OCI-LY3 (cell line): ENCODE measurements at regions not wholly inside any gene's neighbourhood (a gene's known extent, or its start where the extent isn't known, plus 50 kb on each side); places are given as distances from the start of the nearest gene placed in this dataset.

ENCODE experiments used
- H2AFZ ChIP-seq: fragments of 200-600, 300-600 bp; shearing (Covaris generic); 2 replicates; pipeline ENCODE4 v1.6.0; 2014; ENCODE audit warnings: antibody characterized with exemption, low read depth, low read length
- H3K27ac ChIP-seq: fragments of 200-600, 300-600 bp; sonication (generic); 2 replicates; pipeline ENCODE4 v1.5.1; 2014; ENCODE audit warnings: mild to moderate bottlenecking, low read length, moderate library complexity, mixed read lengths
- H3K27me3 ChIP-seq: fragments of 200-600, 300-600 bp; sonication (generic); 2 replicates; pipeline ENCODE4 v1.6.1; 2014; ENCODE audit warnings: low read depth, low read length, mixed read lengths
- H3K36me3 ChIP-seq: fragments of 200-600, 300-600 bp; sonication (generic); replicated peaks from 2 replicates; pipeline ENCODE3; 2014; ENCODE audit warnings: low read depth, low read length, mixed read lengths
- H3K4me1 ChIP-seq: fragments of 300-600, 200-600 bp; sonication (generic); 2 replicates; pipeline ENCODE4 v1.6.1; 2014; ENCODE audit warnings: low read length, mixed read lengths
- H3K4me2 ChIP-seq: fragments of 200-600, 300-600 bp; sonication (generic); 2 replicates; pipeline ENCODE4 v1.6.1; 2014; ENCODE audit warnings: low read length, mixed read lengths
- H3K4me3 ChIP-seq: fragments of 300-600, 200-600 bp; sonication (generic); 2 replicates; pipeline ENCODE4 v1.5.1; 2014; ENCODE audit warnings: antibody characterized with exemption, mild to moderate bottlenecking, low read length, moderate library complexity
- H3K79me2 ChIP-seq: fragments of 300-600, 200-600 bp; shearing (Covaris generic); 2 replicates; pipeline ENCODE4 v1.6.1; 2014; ENCODE audit warnings: mild to moderate bottlenecking, low read length, mixed read lengths
- H3K9ac ChIP-seq: fragments of 300-600, 200-600 bp; shearing (Covaris generic); 2 replicates; pipeline ENCODE4 v1.6.0; 2014; ENCODE audit warnings: mild to moderate bottlenecking, low read length, moderate library complexity
- H3K9me3 ChIP-seq: fragments of 200-600, 300-600 bp; shearing (Covaris generic); 2 replicates; pipeline ENCODE4 v1.6.1; 2014; ENCODE audit warnings: low read length, mixed read lengths; ENCODE audit not compliant: insufficient read depth
- H4K20me1 ChIP-seq: fragments of 200-600, 300-600 bp; sonication (generic); 2 replicates; pipeline ENCODE4 v1.6.1; 2016; ENCODE audit warnings: low read length, mixed read lengths; ENCODE audit not compliant: insufficient read depth
- CTCF ChIP-seq: fragments of 200-600, 300-600 bp; sonication (generic); IDR thresholded peaks from 2 replicates; pipeline ENCODE4 v1.5.1; 2014; ENCODE audit warnings: antibody characterized with exemption, low read length, low read depth
- EZH2phosphoT487 ChIP-seq: fragments of 200-600 bp; shearing (Covaris generic); IDR thresholded peaks from 2 replicates; pipeline ENCODE4 v1.6.1; 2018; ENCODE audit warnings: antibody characterized with exemption, mixed run types, low read depth

- Histone ChIP-seq H4K20me1 (no peaks in the 10 kb centered on the region), H3K4me2 (no peak overlapping the region), H3K79me2 (no peaks in the 10 kb centered on the region), H2AFZ (no peak overlapping the region), H3K27me3 (no peaks in the 10 kb centered on the region), H3K27ac (no peak overlapping the region), H3K36me3 (no peaks in the 10 kb centered on the region), H3K9ac (no peak overlapping the region), H3K9me3 (no peaks in the 10 kb centered on the region), H3K4me1 (no peaks in the 10 kb centered on the region), H3K4me3 (no peak overlapping the region)
- TF ChIP-seq CTCF (no peak), EZH2phosphoT487 (no peak)
Measured at GRCh38 chr16:62597875-62598274, 561.6 kb upstream of the CDH8 start.

GRCh38 chr16:62596584-62596983, 560.3 kb upstream of the CDH8 start:
- Histone ChIP-seq H3K27ac (no peak overlapping the region), H3K4me1 (no peaks in the 10 kb centered on the region), H3K4me2 (no peak overlapping the region), H3K9ac (no peak overlapping the region), H3K9me3 (no peaks in the 10 kb centered on the region), H2AFZ (no peak overlapping the region), H4K20me1 (no peaks in the 10 kb centered on the region), H3K27me3 (no peaks in the 10 kb centered on the region), H3K79me2 (no peaks in the 10 kb centered on the region), H3K4me3 (no peak overlapping the region), H3K36me3 (no peaks in the 10 kb centered on the region)
- TF ChIP-seq CTCF (no peak), EZH2phosphoT487 (no peak)

GRCh38 chr16:62596125-62596524, 559.9 kb upstream of the CDH8 start:
- H3K79me2 ChIP-seq, result no peaks in the 10 kb centered on the region

GRCh38 chr16:62586128-62586862, 550.1 kb upstream of the CDH8 start:
- H3K9me3 ChIP-seq, result no peaks in the 10 kb centered on the region
- H3K4me2 ChIP-seq, result no peak overlapping the region
- H2AFZ ChIP-seq, result no peak overlapping the region
- H3K36me3 ChIP-seq, result no peaks in the 10 kb centered on the region
- H3K9ac ChIP-seq, result no peak overlapping the region
- H4K20me1 ChIP-seq, result no peaks in the 10 kb centered on the region
- no peaks in the 10 kb centered on the region for H3K27me3 ChIP-seq
- no peaks in the 10 kb centered on the region for H3K4me1 ChIP-seq
- H3K27ac ChIP-seq, result no peak overlapping the region
- TF ChIP-seq CTCF (no peak), EZH2phosphoT487 (no peak)
- no peak overlapping the region for H3K4me3 ChIP-seq
- no peaks in the 10 kb centered on the region for H3K79me2 ChIP-seq

More at GRCh38 chr16:62596125-62596524, 559.9 kb upstream of the CDH8 start:
- H3K4me1 ChIP-seq, result no peaks in the 10 kb centered on the region
- H3K27me3 ChIP-seq, result no peaks in the 10 kb centered on the region
- H4K20me1 ChIP-seq, result no peaks in the 10 kb centered on the region
- H3K9ac ChIP-seq, result no peak overlapping the region
- no peak for TF ChIP-seq EZH2phosphoT487
- H3K27ac ChIP-seq, result no peak overlapping the region
- no peaks in the 10 kb centered on the region for H3K36me3 ChIP-seq
- no peak overlapping the region for H3K4me2 ChIP-seq
- no peaks in the 10 kb centered on the region for H3K9me3 ChIP-seq
- no peak overlapping the region for H3K4me3 ChIP-seq
- H2AFZ ChIP-seq, result no peak overlapping the region
